ENCODE measurements at regions not wholly inside any gene's neighbourhood (a gene's known extent, or its start where the extent isn't known, plus 50 kb on each side); places are given as distances from the start of the nearest gene placed in this dataset.

DNA sequence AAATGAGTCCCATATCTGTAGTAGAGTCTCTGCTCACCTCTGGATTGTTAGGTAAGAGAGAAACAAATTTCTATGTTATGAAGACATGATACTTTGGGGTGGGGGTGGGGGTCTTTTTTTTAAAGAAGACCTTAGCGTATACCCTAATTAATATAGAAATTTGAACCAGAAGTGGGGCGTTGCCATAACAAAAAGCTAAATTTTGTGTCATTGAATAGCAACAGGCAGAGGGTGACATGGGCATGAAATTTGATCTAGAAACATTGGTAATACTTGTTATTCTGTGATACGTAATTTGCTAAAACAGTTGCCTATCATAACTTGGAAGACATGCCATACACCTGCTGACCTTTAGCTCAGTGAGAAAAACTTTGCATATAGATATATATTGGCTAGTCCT lies 92.3 kb upstream of the SLC38A2 start:
- POLR2A ChIA-PET: no interaction called here
- DNase-seq (ENCODE audit: extremely low spot score): no peak
- CTCF ChIA-PET: interaction anchor here (0.5 kb wide), 1 partner anchor 22 kb away, joined by 3 read pairs; no protein-coding TSS in a partner anchor
- TF ChIP-seq SUZ12 (IDR thresholded peaks at IDR 0.05) (no peak), FOXM1 (IDR thresholded peaks at IDR 0.05; ENCODE audit: borderline replicate concordance) (no peak), FOXK2 (IDR thresholded peaks at IDR 0.05) (no peak), BHLHE40 (IDR thresholded peaks at IDR 0.05; ENCODE audit: borderline replicate concordance) (no peak), HDGF (IDR thresholded peaks at IDR 0.05; ENCODE audit: borderline replicate concordance) (no peak), SP1 (IDR thresholded peaks at IDR 0.05) (no peak), ELF4 (IDR thresholded peaks at IDR 0.05) (no peak), NFRKB (IDR thresholded peaks at IDR 0.05) (no peak), TARDBP (IDR thresholded peaks at IDR 0.05) (no peak), L3MBTL2 (conservative IDR thresholded peaks at IDR 0.05) (no peak), LEF1 (IDR thresholded peaks at IDR 0.05; ENCODE audit: borderline replicate concordance) (no peak), FOXA1 (IDR thresholded peaks at IDR 0.05) (no peak)
- TF ChIP-seq, protein P1, sequence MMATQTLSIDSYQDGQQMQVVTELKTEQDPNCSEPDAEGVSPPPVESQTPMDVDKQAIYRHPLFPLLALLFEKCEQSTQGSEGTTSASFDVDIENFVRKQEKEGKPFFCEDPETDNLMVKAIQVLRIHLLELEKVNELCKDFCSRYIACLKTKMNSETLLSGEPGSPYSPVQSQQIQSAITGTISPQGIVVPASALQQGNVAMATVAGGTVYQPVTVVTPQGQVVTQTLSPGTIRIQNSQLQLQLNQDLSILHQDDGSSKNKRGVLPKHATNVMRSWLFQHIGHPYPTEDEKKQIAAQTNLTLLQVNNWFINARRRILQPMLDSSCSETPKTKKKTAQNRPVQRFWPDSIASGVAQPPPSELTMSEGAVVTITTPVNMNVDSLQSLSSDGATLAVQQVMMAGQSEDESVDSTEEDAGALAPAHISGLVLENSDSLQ (IDR thresholded peaks at IDR 0.05): no peak

DNA sequence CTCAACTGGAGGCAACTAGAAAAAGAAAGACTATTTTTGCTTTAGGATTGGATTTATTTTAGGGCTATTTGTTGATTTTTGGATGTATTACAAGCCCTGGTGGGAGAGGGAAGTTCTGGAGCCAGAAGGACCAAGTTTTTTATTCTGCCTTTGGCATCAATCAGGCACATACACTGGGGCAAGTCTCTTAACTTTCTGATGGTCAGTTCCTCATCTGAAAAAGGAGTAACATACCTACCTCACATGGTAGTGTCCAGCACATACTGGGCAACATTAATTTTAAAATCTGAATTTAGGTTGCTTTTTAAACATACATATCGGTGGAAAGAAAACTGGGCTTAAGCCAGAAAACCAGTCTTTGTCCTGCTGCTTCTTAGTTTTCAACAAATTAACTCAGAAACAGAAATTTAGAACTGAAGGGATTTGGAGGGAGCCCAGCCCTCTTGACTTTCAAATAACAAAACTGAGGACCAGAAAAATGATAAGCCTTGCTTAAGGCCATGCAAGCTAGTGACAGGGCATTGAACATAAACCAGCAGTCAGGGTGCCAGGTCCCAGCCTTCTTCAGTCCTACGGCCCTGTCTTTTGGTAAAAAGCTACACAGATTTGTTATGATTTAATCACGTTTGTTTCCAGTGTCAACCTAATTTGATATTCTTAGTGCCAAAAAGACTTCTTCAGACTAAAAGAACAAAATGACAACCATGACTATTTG lies 90.2 kb upstream of the SLC38A2 start:
- CTCF ChIA-PET: no interaction called here
- POLR2A ChIA-PET: interaction anchor here (1.0 kb wide), 1 partner anchor 91 kb away, joined by 4 read pairs; no protein-coding TSS in a partner anchor
- DNase-seq (ENCODE audit: extremely low spot score): no peak
- TF ChIP-seq NFRKB (IDR thresholded peaks at IDR 0.05) (no peak), FOXM1 (IDR thresholded peaks at IDR 0.05; ENCODE audit: borderline replicate concordance) (no peak), LEF1 (IDR thresholded peaks at IDR 0.05; ENCODE audit: borderline replicate concordance) (no peak), CTBP1 (IDR thresholded peaks at IDR 0.05; ENCODE audit: borderline replicate concordance) (no peak), SUZ12 (IDR thresholded peaks at IDR 0.05) (no peak), ZNF384 (IDR thresholded peaks at IDR 0.05) (no peak), TARDBP (IDR thresholded peaks at IDR 0.05) (no peak), SP1 (IDR thresholded peaks at IDR 0.05) (no peak), HDGF (IDR thresholded peaks at IDR 0.05; ENCODE audit: borderline replicate concordance) (no peak), ARNT (IDR thresholded peaks at IDR 0.05) (no peak), L3MBTL2 (conservative IDR thresholded peaks at IDR 0.05) (no peak), FOXK2 (IDR thresholded peaks at IDR 0.05) (no peak), BHLHE40 (IDR thresholded peaks at IDR 0.05; ENCODE audit: borderline replicate concordance) (no peak)
- TF ChIP-seq, protein P1 (IDR thresholded peaks at IDR 0.05): no peak

DNA sequence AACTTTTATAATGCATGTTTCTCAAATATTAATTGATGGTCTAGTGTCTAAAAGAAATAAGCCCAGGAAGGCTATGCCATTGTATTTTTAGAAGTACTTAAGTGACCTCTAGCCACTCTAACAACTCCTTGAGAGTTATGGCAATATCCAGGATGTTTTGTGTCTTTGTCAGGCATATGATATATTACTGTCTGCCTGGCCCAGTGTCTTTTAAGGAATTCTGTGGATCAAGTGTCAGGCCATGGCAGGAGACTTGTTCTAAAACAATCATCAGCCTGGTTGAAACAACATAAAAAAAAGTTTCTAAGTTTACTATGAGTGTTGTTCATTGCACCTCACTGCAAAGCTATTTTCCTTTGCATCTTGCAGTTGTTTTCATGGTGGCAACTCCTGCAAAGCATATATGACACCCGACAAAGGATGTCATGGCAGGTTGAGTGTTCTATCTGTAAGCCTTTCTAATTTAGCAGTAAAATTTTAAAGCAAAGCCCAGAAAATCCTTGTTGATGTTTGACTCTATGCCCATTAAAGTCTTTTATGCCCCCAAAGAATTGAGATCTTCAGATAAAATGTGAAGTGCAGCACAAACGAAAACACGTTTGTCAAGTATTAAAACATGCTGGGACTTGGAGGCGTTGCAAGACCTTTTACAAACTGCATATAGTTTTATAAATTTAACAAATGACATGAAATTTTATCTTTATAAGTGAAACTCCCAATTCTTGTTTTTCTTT lies 89.5 kb upstream of the SLC38A2 start:
- ChIA-PET CTCF (no interaction called here), POLR2A (no interaction called here)
- no peak for TF ChIP-seq FOXK2 (IDR thresholded peaks at IDR 0.05)
- TF ChIP-seq, protein P1 (IDR thresholded peaks at IDR 0.05): peak; percentile 83
- no peak for DNase-seq (ENCODE audit: extremely low spot score)

- CTCF ChIA-PET: no interaction called here
- no peak for DNase-seq (ENCODE audit: extremely low spot score)
- no peak for TF ChIP-seq LEF1 (IDR thresholded peaks at IDR 0.05; ENCODE audit: borderline replicate concordance)
- no peak for TF ChIP-seq HDGF (IDR thresholded peaks at IDR 0.05; ENCODE audit: borderline replicate concordance)
- no peak for TF ChIP-seq FOXK2 (IDR thresholded peaks at IDR 0.05)
- TF ChIP-seq ARNT (IDR thresholded peaks at IDR 0.05): no peak
- TF ChIP-seq NFRKB (IDR thresholded peaks at IDR 0.05): no peak
- TF ChIP-seq SP1 (IDR thresholded peaks at IDR 0.05): no peak
- no peak for TF ChIP-seq ELF4 (IDR thresholded peaks at IDR 0.05)
- TF ChIP-seq TARDBP (IDR thresholded peaks at IDR 0.05): no peak
- TF ChIP-seq, protein P1 (IDR thresholded peaks at IDR 0.05): no peak
- TF ChIP-seq SUZ12 (IDR thresholded peaks at IDR 0.05): no peak
- TF ChIP-seq BHLHE40 (IDR thresholded peaks at IDR 0.05; ENCODE audit: borderline replicate concordance): no peak
- no peak for TF ChIP-seq L3MBTL2 (conservative IDR thresholded peaks at IDR 0.05)
- TF ChIP-seq ZNF384 (IDR thresholded peaks at IDR 0.05): no peak
- no peak for TF ChIP-seq FOXM1 (IDR thresholded peaks at IDR 0.05; ENCODE audit: borderline replicate concordance)
- no peak for TF ChIP-seq CTBP1 (IDR thresholded peaks at IDR 0.05; ENCODE audit: borderline replicate concordance)
- TF ChIP-seq FOXA1 (IDR thresholded peaks at IDR 0.05): no peak
- POLR2A ChIA-PET: no interaction called here
Measured at GRCh38 chr12:46461459-46461858, 88.9 kb upstream of the SLC38A2 start.

DNA sequence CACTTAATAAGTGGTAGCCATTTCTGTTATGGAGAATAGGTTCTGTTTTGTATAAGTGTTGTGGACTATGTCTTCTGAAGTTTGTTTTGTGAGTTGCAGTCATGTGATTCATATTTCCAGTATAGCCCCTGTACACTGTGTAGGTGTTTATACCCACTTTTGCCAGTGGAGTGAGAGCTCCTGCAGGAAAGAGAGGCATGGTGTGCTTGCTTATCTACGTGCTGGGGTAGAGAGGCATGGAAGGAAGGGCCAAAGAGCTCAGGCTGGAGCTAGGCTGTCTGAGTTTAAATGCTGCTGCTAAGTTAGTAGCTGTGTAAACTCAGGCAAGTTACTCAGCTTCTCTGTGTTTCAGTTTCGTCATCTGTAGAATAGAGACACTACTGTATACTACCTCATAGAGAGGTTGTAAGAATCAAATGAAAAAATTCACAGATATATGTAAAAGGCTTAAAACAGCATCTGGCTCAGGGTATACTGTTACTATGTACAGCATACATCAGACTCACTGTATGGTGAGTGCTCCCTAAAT lies 88.2 kb upstream of the SLC38A2 start:
- DNase-seq (ENCODE audit: extremely low spot score): no peak
- ChIA-PET POLR2A (no interaction called here), CTCF (no interaction called here)
- TF ChIP-seq CTBP1 (IDR thresholded peaks at IDR 0.05; ENCODE audit: borderline replicate concordance): no peak
- TF ChIP-seq HDGF (IDR thresholded peaks at IDR 0.05; ENCODE audit: borderline replicate concordance): no peak
- TF ChIP-seq ELF4 (IDR thresholded peaks at IDR 0.05): no peak
- no peak for TF ChIP-seq LEF1 (IDR thresholded peaks at IDR 0.05; ENCODE audit: borderline replicate concordance)
- TF ChIP-seq NFRKB (IDR thresholded peaks at IDR 0.05): no peak
- TF ChIP-seq FOXM1 (IDR thresholded peaks at IDR 0.05; ENCODE audit: borderline replicate concordance): no peak
- TF ChIP-seq ARNT (IDR thresholded peaks at IDR 0.05): no peak
- no peak for TF ChIP-seq FOXA1 (IDR thresholded peaks at IDR 0.05)
- no peak for TF ChIP-seq L3MBTL2 (conservative IDR thresholded peaks at IDR 0.05)
- no peak for TF ChIP-seq ZNF384 (IDR thresholded peaks at IDR 0.05)
- TF ChIP-seq BHLHE40 (IDR thresholded peaks at IDR 0.05; ENCODE audit: borderline replicate concordance): no peak
- TF ChIP-seq FOXK2 (IDR thresholded peaks at IDR 0.05): no peak
- TF ChIP-seq SUZ12 (IDR thresholded peaks at IDR 0.05): no peak
- no peak for TF ChIP-seq SP1 (IDR thresholded peaks at IDR 0.05)
- no peak for TF ChIP-seq TARDBP (IDR thresholded peaks at IDR 0.05)
- TF ChIP-seq, protein P1 (IDR thresholded peaks at IDR 0.05): no peak

Data from HEK293T (cell line).